GM12892 (cell line): ENCODE measurements at regions not wholly inside any gene's neighbourhood (a gene's known extent, or its start where the extent isn't known, plus 50 kb on each side); places are given as distances from the start of the nearest gene placed in this dataset.

Experiments
- POLR2A ChIP-seq: IDR thresholded peaks from 2 replicates; pipeline ENCODE4 v1.6.1; 2011; ENCODE audit warnings: low read depth, low read length, control low read depth
- POLR2AphosphoS5 ChIP-seq: IDR thresholded peaks from 2 replicates; pipeline ENCODE4 v1.6.1; 2011; ENCODE audit warnings: low read depth, low read length, control low read depth
- TAF1 ChIP-seq: IDR thresholded peaks from 2 replicates; pipeline ENCODE4 v1.6.1; 2011; ENCODE audit warnings: low read depth, mild to moderate bottlenecking, control low read depth, low read length, borderline replicate concordance

DNA sequence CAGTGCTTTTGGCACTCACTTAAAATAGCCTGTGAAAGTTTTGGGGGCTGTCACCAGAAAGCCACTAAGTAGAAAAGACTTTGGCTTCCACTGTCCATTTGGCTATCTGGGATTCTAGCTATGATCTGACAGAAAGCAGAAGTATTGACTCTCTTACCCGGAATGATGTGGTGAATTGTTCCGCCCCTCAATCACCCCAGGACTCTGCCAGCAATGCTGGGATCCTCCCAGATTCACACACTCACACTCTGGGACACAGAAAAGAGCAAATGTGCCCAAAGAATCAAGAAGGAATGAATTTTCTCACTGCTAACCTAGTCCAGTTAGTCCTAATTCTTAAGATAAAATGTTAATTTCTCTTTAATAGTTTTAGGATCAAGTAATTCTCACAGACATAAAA lies 576.9 kb downstream of the BNC2 start:
- TF ChIP-seq POLR2A, result no peak
- TF ChIP-seq POLR2AphosphoS5, result no peak
- TF ChIP-seq TAF1, result no peak
